DOHH2 (cell line): ENCODE measurements at regions not wholly inside any gene's neighbourhood (a gene's known extent, or its start where the extent isn't known, plus 50 kb on each side); places are given as distances from the start of the nearest gene placed in this dataset.

Source experiments
- CTCF ChIP-seq: fragments of 200-600 bp; sonication (generic); IDR thresholded peaks from one replicate; pipeline ENCODE4 v1.5.1; 2014; ENCODE audit warnings: antibody characterized with exemption, mild to moderate bottlenecking, low read depth, low read length; ENCODE audit not compliant: poor library complexity, severe bottlenecking
- EZH2phosphoT487 ChIP-seq: fragments of 200-600 bp; sonication (generic); IDR thresholded peaks from 2 replicates; pipeline ENCODE4 v1.6.1; 2017; ENCODE audit warnings: borderline replicate concordance, mild to moderate bottlenecking, antibody characterized with exemption, low read length, moderate library complexity, mixed read lengths

- no peak for TF ChIP-seq EZH2phosphoT487
- TF ChIP-seq CTCF: no peak
Measured at GRCh38 chr12:67217647-67218046, 51.5 kb upstream of the CAND1 start.
